ENCODE measurements at regions not wholly inside any gene's neighbourhood (a gene's known extent, or its start where the extent isn't known, plus 50 kb on each side); places are given as distances from the start of the nearest gene placed in this dataset.
"Not testable (repeated sequence)": the region's sequence is repeated elsewhere in the genome, so short reads cannot be mapped to it uniquely, and the experiment has no call there.

DNA sequence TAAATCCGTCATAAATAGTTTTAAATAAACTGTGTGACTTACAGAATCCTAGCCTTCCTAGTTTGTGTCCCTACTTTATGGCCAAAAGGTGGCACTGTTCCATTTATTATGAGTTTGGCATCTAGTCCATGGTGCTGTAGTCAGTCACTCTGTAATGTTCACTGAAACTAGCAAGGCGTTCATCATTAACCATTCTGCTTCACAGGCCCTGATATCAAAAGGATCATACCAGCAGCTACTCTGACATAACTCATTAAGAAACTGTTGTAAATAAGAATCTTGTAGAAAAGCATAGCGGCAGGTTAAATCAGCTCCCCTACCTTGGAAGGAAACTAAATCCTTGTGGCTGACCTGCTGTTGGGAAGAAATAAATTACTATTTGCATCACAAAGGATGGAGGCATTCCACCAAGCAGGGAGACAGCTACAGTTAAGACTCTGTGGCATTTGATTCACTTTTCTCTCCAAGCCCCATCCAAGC lies 919.6 kb upstream of the DIAPH2 start:
- TF ChIP-seq, protein P1, sequence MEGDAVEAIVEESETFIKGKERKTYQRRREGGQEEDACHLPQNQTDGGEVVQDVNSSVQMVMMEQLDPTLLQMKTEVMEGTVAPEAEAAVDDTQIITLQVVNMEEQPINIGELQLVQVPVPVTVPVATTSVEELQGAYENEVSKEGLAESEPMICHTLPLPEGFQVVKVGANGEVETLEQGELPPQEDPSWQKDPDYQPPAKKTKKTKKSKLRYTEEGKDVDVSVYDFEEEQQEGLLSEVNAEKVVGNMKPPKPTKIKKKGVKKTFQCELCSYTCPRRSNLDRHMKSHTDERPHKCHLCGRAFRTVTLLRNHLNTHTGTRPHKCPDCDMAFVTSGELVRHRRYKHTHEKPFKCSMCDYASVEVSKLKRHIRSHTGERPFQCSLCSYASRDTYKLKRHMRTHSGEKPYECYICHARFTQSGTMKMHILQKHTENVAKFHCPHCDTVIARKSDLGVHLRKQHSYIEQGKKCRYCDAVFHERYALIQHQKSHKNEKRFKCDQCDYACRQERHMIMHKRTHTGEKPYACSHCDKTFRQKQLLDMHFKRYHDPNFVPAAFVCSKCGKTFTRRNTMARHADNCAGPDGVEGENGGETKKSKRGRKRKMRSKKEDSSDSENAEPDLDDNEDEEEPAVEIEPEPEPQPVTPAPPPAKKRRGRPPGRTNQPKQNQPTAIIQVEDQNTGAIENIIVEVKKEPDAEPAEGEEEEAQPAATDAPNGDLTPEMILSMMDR (IDR thresholded peaks at IDR 0.05; ENCODE audit: insufficient read depth, low read length, severe bottlenecking): peak; percentile 38
- peak; percentile 47 for DNase-seq (ENCODE audit: low read depth)
- Histone ChIP-seq H3K4me3 (ENCODE audit: low read depth, low read length) (no peak overlapping the region), H3K27me3 (ENCODE audit: control insufficient read depth, insufficient read depth, low read length) (no peaks in the 10 kb centered on the region), H3K36me3 (ENCODE audit: control insufficient read depth, insufficient read depth, low read length) (no peaks in the 10 kb centered on the region)
- no peak for FAIRE-seq

- not testable (repeated sequence) for FAIRE-seq; DNase-seq (ENCODE audit: low read depth); H3K27me3 ChIP-seq (ENCODE audit: control insufficient read depth, insufficient read depth, low read length); H3K4me3 ChIP-seq (ENCODE audit: low read depth, low read length); H3K36me3 ChIP-seq (ENCODE audit: control insufficient read depth, insufficient read depth, low read length)
These were observed 913.4 kb upstream of the DIAPH2 start for GRCh38 chrX:95771198-95771597.

DNA sequence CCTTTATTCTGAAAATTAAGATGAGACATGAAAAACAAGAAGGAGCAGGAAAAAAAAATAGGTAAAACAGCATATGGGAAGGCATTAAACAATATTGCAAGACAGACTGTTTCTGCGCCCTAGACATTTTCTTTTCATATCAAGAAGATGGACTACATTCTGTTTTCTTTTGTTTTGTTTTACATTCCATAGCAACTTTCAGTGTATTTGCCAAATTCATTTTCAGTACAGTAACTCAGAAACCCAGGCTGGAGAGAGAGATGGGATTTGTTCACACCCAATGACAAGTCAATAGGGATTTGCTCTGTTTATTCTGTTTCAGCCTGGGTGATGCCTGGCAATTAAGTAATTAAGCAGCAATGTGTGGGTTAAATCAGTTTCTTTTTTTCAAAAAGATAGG lies 892.8 kb upstream of the DIAPH2 start:
- DNase-seq (ENCODE audit: low read depth) (no peak), FAIRE-seq (no peak)
- no peaks in the 10 kb centered on the region for H3K27me3 ChIP-seq (ENCODE audit: control insufficient read depth, insufficient read depth, low read length)

GRCh38 chrX:95797344-95797743 lies 887.3 kb upstream of the DIAPH2 start:
- Histone ChIP-seq H3K27me3 (ENCODE audit: control insufficient read depth, insufficient read depth, low read length) (no peaks in the 10 kb centered on the region), H3K36me3 (ENCODE audit: control insufficient read depth, insufficient read depth, low read length) (no peaks in the 10 kb centered on the region), H3K4me3 (ENCODE audit: low read depth, low read length) (no peak overlapping the region)
- TF ChIP-seq, protein P1 (IDR thresholded peaks at IDR 0.05; ENCODE audit: insufficient read depth, low read length, severe bottlenecking): no peak
- DNase-seq (ENCODE audit: low read depth): no peak
- no peak for FAIRE-seq

More for the DNA sequence above, 892.8 kb upstream of the DIAPH2 start:
- TF ChIP-seq, protein P1 (IDR thresholded peaks at IDR 0.05; ENCODE audit: insufficient read depth, low read length, severe bottlenecking): no peak
- no peak overlapping the region for H3K4me3 ChIP-seq (ENCODE audit: low read depth, low read length)
- no peaks in the 10 kb centered on the region for H3K36me3 ChIP-seq (ENCODE audit: control insufficient read depth, insufficient read depth, low read length)

DNA sequence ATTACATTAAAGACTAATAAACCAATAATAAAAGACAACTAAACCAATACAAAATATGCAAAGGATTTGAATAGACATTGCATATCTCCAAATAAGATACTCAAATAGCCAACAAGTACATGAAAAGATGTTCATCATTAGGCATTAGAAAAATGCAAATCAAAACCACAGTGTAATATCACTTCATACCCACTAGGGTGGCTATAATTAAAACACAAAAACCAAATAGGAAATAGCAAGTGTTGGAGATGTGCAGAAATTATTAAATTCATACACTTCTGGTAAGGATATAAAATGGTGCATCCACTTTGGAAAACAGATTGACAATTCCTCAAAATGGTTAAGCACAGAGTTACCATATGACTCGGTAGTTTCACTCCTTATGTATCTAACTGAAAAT lies 860.8 kb upstream of the DIAPH2 start:
- no peak overlapping the region for H3K4me3 ChIP-seq (ENCODE audit: low read depth, low read length)
- no peak for DNase-seq (ENCODE audit: low read depth)
- H3K36me3 ChIP-seq (ENCODE audit: control insufficient read depth, insufficient read depth, low read length): no peaks in the 10 kb centered on the region
- no peaks in the 10 kb centered on the region for H3K27me3 ChIP-seq (ENCODE audit: control insufficient read depth, insufficient read depth, low read length)
- no peak for FAIRE-seq
- TF ChIP-seq, protein P1 (IDR thresholded peaks at IDR 0.05; ENCODE audit: insufficient read depth, low read length, severe bottlenecking): no peak

DNA sequence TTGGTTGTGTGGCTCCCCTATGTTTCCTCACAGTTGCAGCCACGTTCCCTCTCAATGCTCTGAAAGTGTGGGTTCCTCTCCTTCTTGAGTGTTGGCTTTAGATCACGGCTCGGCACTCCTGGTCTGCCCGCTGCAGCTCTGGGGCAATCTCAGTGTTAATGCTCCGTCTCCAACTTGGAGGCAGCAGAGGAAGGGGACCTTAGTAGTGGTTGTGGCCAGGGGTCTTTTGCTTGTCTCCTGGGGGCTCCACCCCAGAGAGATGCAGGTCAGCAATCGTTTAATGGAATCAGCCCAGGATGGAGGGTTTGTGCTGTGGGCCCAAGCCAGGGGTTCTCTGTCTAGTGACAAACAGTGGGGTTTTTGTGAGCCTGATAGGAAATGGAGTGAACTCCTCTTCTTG lies 849.4 kb upstream of the DIAPH2 start:
- Histone ChIP-seq H3K4me3 (ENCODE audit: low read depth, low read length) (no peak overlapping the region), H3K27me3 (ENCODE audit: control insufficient read depth, insufficient read depth, low read length) (no peaks in the 10 kb centered on the region), H3K36me3 (ENCODE audit: control insufficient read depth, insufficient read depth, low read length) (no peaks in the 10 kb centered on the region)
- DNase-seq (ENCODE audit: low read depth): no peak
- TF ChIP-seq, protein P1 (IDR thresholded peaks at IDR 0.05; ENCODE audit: insufficient read depth, low read length, severe bottlenecking): no peak
- FAIRE-seq: no peak
